SK-N-MC (cell line): ENCODE measurements at regions not wholly inside any gene's neighbourhood (a gene's known extent, or its start where the extent isn't known, plus 50 kb on each side); places are given as distances from the start of the nearest gene placed in this dataset.

ENCODE experiments used
- EZH2 ChIP-seq: fragments of 200-600 bp; sonication (generic); IDR thresholded peaks from one replicate; pipeline ENCODE4 v1.6.1; 2017; ENCODE audit warnings: antibody characterized with exemption
- POLR2AphosphoS5 ChIP-seq: IDR thresholded peaks from 2 replicates; pipeline ENCODE4 v1.6.1; 2012; ENCODE audit warnings: mild to moderate bottlenecking, low read depth, low read length, borderline replicate concordance

DNA sequence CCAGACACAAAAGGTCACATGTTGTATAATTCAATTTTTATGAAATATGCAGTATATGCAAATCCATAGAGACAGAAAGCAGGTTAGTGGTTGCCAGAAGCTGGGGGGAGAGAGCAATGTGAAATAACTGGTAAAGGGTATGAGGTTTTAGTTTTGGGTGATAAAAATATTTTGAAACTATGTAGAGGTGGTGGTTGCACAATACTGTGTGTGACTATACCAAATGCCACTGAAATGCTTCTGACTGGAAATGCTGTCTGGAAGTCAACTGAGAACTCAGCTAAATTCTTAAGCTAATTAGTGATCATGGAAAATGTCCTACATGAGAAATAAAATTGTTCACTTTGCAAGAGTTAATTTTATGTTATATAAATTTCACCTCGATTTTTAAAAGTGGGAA, 65.3 kb upstream of the RXFP2 start:
- TF ChIP-seq EZH2 (no peak), POLR2AphosphoS5 (no peak)
